HG03103 (cell line): ENCODE measurements at regions not wholly inside any gene's neighbourhood (a gene's known extent, or its start where the extent isn't known, plus 50 kb on each side); places are given as distances from the start of the nearest gene placed in this dataset.

ENCODE experiments used
- ATAC-seq: cut with Tn5 transposase; IDR thresholded peaks from one replicate; pipeline ENCODE4 v1.9.1; 2021; ENCODE audit warnings: low read depth; ENCODE audit not compliant: unreplicated experiment

- ATAC-seq: no peak
Observed at GRCh38 chr3:143206955-143207337, 87.4 kb downstream of the CHST2 start.

- ATAC-seq: peak; percentile 84
Observed at GRCh38 chr3:143207338-143207961, 87.9 kb downstream of the CHST2 start.

GRCh38 chr3:143208976-143209714 is 89.6 kb downstream of the CHST2 start:
- no peak for ATAC-seq

GRCh38 chr3:143209715-143210059 is 90.1 kb downstream of the CHST2 start:
- ATAC-seq: no peak

GRCh38 chr3:143210141-143210540 is 90.6 kb downstream of the CHST2 start:
- no peak for ATAC-seq

GRCh38 chr3:143215059-143215458 is 95.5 kb downstream of the CHST2 start:
- ATAC-seq: no peak
